Left lung (tissue), 4 donors: ENCODE measurements at regions not wholly inside any gene's neighbourhood (a gene's known extent, or its start where the extent isn't known, plus 50 kb on each side); places are given as distances from the start of the nearest gene placed in this dataset.
A peak's percentile ranks its signal among the peaks of the same experiment; 100 is the strongest.

Experiments used
- ATAC-seq: fragments of 200-7000 bp; cut with Tn5 transposase; one replicate; pipeline ENCODE4 v1.9.1; 2020; ENCODE audit warnings: moderate library complexity
- DNase-seq, 4 donors: peaks; one replicate each; pipeline ENCODE4 v3.0.0-alpha.2; 2013 to 2020
- H3K27ac ChIP-seq, 2 donors: fragments of 200-600 bp; sonication (generic) in 1 of 2; one replicate each; pipeline versions ENCODE4 v1.5.0 to v1.8.0; 2020 to 2021
- H3K27me3 ChIP-seq, 2 donors: fragments of 200-600 bp; sonication (generic) in 1 of 2; one replicate each; pipeline versions ENCODE4 v1.5.0 to v1.8.0; 2020 to 2021
- H3K36me3 ChIP-seq, 2 donors: fragments of 200-600 bp; sonication (generic) in 1 of 2; one replicate each; pipeline versions ENCODE4 v1.5.0 to v1.8.0; 2020 to 2021
- H3K4me1 ChIP-seq, 2 donors: fragments of 200-600 bp; one replicate each; pipeline ENCODE4 v1.8.0; 2021
- H3K4me3 ChIP-seq, 2 donors: fragments of 200-600 bp; sonication (generic) in 1 of 2; one replicate each; pipeline versions ENCODE4 v1.5.0 to v1.8.0; 2020 to 2021; ENCODE audit warnings: mild to moderate bottlenecking in 1 of 2
- H3K9me3 ChIP-seq, 2 donors: fragments of 200-600 bp; sonication (generic) in 1 of 2; one replicate each; pipeline versions ENCODE4 v1.5.0 to v1.8.0; 2020 to 2021
- CTCF ChIP-seq, 2 donors: fragments of 200-600 bp; sonication (generic) in 1 of 2; IDR thresholded peaks; one replicate each; pipeline versions ENCODE4 v1.5.0 to v1.8.0; 2021; ENCODE audit warnings: antibody characterized with exemption in 2 of 2
- intact Hi-C, 2 donors: fragments of 100-400 bp; cut with DNase I; formaldehyde crosslinking; loops; one replicate each; pipeline versions ENCODE4 v1.11.2 to v1.14.2; 2022
- donor health status: DM: no; HTN: yes; CAD: no.
- donor health status: DM: no; HTN: no; CAD: no.

GRCh38 chr4:29240641-29241040 is 1479.5 kb upstream of the PCDH7 start:
- no peak for TF ChIP-seq CTCF (IDR thresholded peaks at IDR 0.05)
- H3K36me3 ChIP-seq = no peaks in the 10 kb centered on the region
- no peaks in the 10 kb centered on the region for H3K27me3 ChIP-seq
- no peak for DNase-seq
- no peak for ATAC-seq
- H3K4me1 ChIP-seq = no peaks in the 10 kb centered on the region
- H3K4me3 ChIP-seq = no peak overlapping the region
- H3K27ac ChIP-seq = no peak overlapping the region
- no peaks in the 10 kb centered on the region for H3K9me3 ChIP-seq
- intact Hi-C loops = no loop called here

- H3K36me3 ChIP-seq = no peaks in the 10 kb centered on the region
- no peaks in the 10 kb centered on the region for H3K27me3 ChIP-seq
- intact Hi-C loops = no loop called here
- no peak overlapping the region for H3K4me3 ChIP-seq
- DNase-seq (no peak), ATAC-seq (no peak)
- H3K9me3 ChIP-seq = no peaks in the 10 kb centered on the region
- no peak for TF ChIP-seq CTCF (IDR thresholded peaks at IDR 0.05)
- no peaks in the 10 kb centered on the region for H3K4me1 ChIP-seq
- no peak overlapping the region for H3K27ac ChIP-seq
Observed at GRCh38 chr4:29243054-29243453, 1477.1 kb upstream of the PCDH7 start.

GRCh38 chr4:29243851-29244250 is 1476.3 kb upstream of the PCDH7 start:
- ATAC-seq = no peak
- intact Hi-C loops = no loop called here
- no peaks in the 10 kb centered on the region for H3K4me1 ChIP-seq
- peak in 2 of 4 donors; percentile 35 to 42 for DNase-seq
- no peak overlapping the region for H3K4me3 ChIP-seq
- no peak overlapping the region for H3K27ac ChIP-seq
- H3K36me3 ChIP-seq = no peaks in the 10 kb centered on the region
- no peaks in the 10 kb centered on the region for H3K27me3 ChIP-seq
- H3K9me3 ChIP-seq = no peaks in the 10 kb centered on the region
- TF ChIP-seq CTCF (IDR thresholded peaks at IDR 0.05) = no peak

- no peaks in the 10 kb centered on the region for H3K4me1 ChIP-seq
- peaks cover 0 to 5% of the 10 kb centered on the region in 2 donors for H3K9me3 ChIP-seq
- no peak overlapping the region for H3K27ac ChIP-seq
- no peak for ATAC-seq
- no peak for TF ChIP-seq CTCF (IDR thresholded peaks at IDR 0.05)
- no peak overlapping the region for H3K4me3 ChIP-seq
- no peaks in the 10 kb centered on the region for H3K27me3 ChIP-seq
- no peaks in the 10 kb centered on the region for H3K36me3 ChIP-seq
- intact Hi-C loops = no loop called here
- DNase-seq = no peak
Observed at GRCh38 chr4:29259556-29259955, 1460.6 kb upstream of the PCDH7 start.

- Histone ChIP-seq H3K27ac (no peak overlapping the region), H3K9me3 (no peaks in the 10 kb centered on the region), H3K36me3 (no peaks in the 10 kb centered on the region), H3K27me3 (no peaks in the 10 kb centered on the region), H3K4me1 (no peaks in the 10 kb centered on the region), H3K4me3 (no peak overlapping the region)
- no peak for TF ChIP-seq CTCF (IDR thresholded peaks at IDR 0.05)
- intact Hi-C loops = no loop called here
- peak in 2 of 4 donors; percentile 80 to 84 for DNase-seq
- ATAC-seq = no peak
Observed at GRCh38 chr4:29262986-29263385, 1457.2 kb upstream of the PCDH7 start.
